ENCODE measurements at regions not wholly inside any gene's neighbourhood (a gene's known extent, or its start where the extent isn't known, plus 50 kb on each side); places are given as distances from the start of the nearest gene placed in this dataset.

GRCh38 chr9:19931098-19931890 is 142.5 kb upstream of the SLC24A2 start:
- Histone ChIP-seq H2BK120ac (replicated peaks; ENCODE audit: low read depth, low read length) (no peak overlapping the region), H3K79me2 (ENCODE audit: control insufficient read depth in 1 of 2, insufficient read depth in 2 of 2, low read length in 2 of 2) (no peaks in the 10 kb centered on the region), H2BK15ac (ENCODE audit: low read length) (no peak overlapping the region), H2BK12ac (ENCODE audit: low read depth, low read length) (no peak overlapping the region), H2AFZ (ENCODE audit: low read length) (no peak overlapping the region), H3K4me2 (ENCODE audit: insufficient read depth in 1 of 2, low read depth in 2 of 2, low read length in 2 of 2) (no peak overlapping the region), H4K20me1 (replicated peaks in 1 of 2; ENCODE audit: control insufficient read depth in 1 of 2, insufficient read depth in 2 of 2, low read length in 2 of 2) (no peaks in the 10 kb centered on the region), H3K18ac (ENCODE audit: extremely low read depth, low read length) (no peak overlapping the region), H3K79me1 (ENCODE audit: low read depth, low read length) (no peaks in the 10 kb centered on the region), H3K27ac (ENCODE audit: low read depth, low read length) (no peak overlapping the region), H2BK5ac (ENCODE audit: low read depth, low read length) (no peak overlapping the region), H3K23me2 (ENCODE audit: low read depth, low read length) (0 out of 2 replicates have a peak, but pooled peaks cover under 1% of the 10 kb centered on the region), H4K5ac (ENCODE audit: insufficient read length, low read depth, low read length) (no peak overlapping the region), H3K4me3 (ENCODE audit: extremely low read depth in 1 of 4, insufficient read depth in 2 of 4, low read depth in 3 of 4, low read length in 4 of 4) (no peak overlapping the region), H2BK20ac (ENCODE audit: low read length) (no peak overlapping the region), H3K23ac (ENCODE audit: insufficient read length) (no peak overlapping the region), H3K9me3 (ENCODE audit: insufficient read depth in 2 of 2, low read depth in 1 of 2, low read length in 1 of 2) (no peaks in the 10 kb centered on the region), H3K4me1 (replicated peaks in 1 of 4; ENCODE audit: control insufficient read depth in 3 of 4, insufficient read depth in 4 of 4, low read length in 3 of 4) (peaks cover 0 to 13% (median 4%) of the 10 kb centered on the region in 4 experiments; a peak in 6 of 7 replicates), H3K9ac (replicated peaks in 1 of 4; ENCODE audit: extremely low read depth in 1 of 4, low read depth in 3 of 4, low read length in 3 of 4) (no peak overlapping the region), H3K56ac (replicated peaks; ENCODE audit: insufficient read length, low read depth, low read length) (no peak overlapping the region), H3K27me3 (replicated peaks in 1 of 4; ENCODE audit: control insufficient read depth in 3 of 4, extremely low read depth in 1 of 4, insufficient read depth in 3 of 4, low read length in 3 of 4) (peaks cover 0 to 4% (median 2%) of the 10 kb centered on the region in 4 experiments; a peak in 4 of 7 replicates), H2AK5ac (ENCODE audit: low read depth, low read length) (no peak overlapping the region), H4K8ac (ENCODE audit: extremely low read depth, insufficient read depth, low read length) (no peak overlapping the region), H3K14ac (ENCODE audit: insufficient read length) (no peak overlapping the region), H3K36me3 (ENCODE audit: control insufficient read depth in 2 of 4, insufficient read depth in 4 of 4, low read length in 3 of 4) (no peaks in the 10 kb centered on the region), H4K91ac (replicated peaks; ENCODE audit: insufficient read length, low read length) (no peak overlapping the region), H3K4ac (replicated peaks; ENCODE audit: insufficient read length, low read depth, low read length) (no peak overlapping the region)
- ChIA-PET CTCF (ENCODE audit: partially characterized antibody) (interaction anchor here (1.1 to 1.6 kb wide), 3 partner anchors 23 to 466 kb away, joined by 3 read pairs; no protein-coding TSS in a partner anchor), POLR2A (ENCODE audit: partially characterized antibody) (no interaction called here)
- FAIRE-seq (no peak), DNase-seq (ENCODE audit: low read depth in 1 of 2, low spot score in 2 of 2) (no peak)
- no peak for TF ChIP-seq CHD1 (IDR thresholded peaks at IDR 0.05; ENCODE audit: low read depth, low read length)
- no peak for TF ChIP-seq POLR2A (IDR thresholded peaks at IDR 0.05; ENCODE audit: control extremely low read depth in 1 of 2, low read depth in 2 of 2, low read length in 2 of 2)
- no peak for TF ChIP-seq JUN (IDR thresholded peaks at IDR 0.05; ENCODE audit: low read depth, low read length)
- TF ChIP-seq SAP30 (IDR thresholded peaks at IDR 0.05; ENCODE audit: insufficient read depth, insufficient replicate concordance, low read length): no peak
- no peak for TF ChIP-seq EP300 (IDR thresholded peaks at IDR 0.05; ENCODE audit: borderline replicate concordance in 1 of 2, low read depth in 2 of 2, low read length in 2 of 2)
- no peak for TF ChIP-seq SIN3A (conservative IDR thresholded peaks at IDR 0.05 in 1 of 2, IDR thresholded peaks at IDR 0.05 in 1 of 2; ENCODE audit: low read depth in 1 of 2, low read length in 2 of 2)
- TF ChIP-seq CBX8 (IDR thresholded peaks at IDR 0.05; ENCODE audit: borderline replicate concordance, low read depth, low read length): no peak
- TF ChIP-seq USF2 (IDR thresholded peaks at IDR 0.05; ENCODE audit: low read length): no peak
- TF ChIP-seq JUND (IDR thresholded peaks at IDR 0.05; ENCODE audit: low read length): no peak
- no peak for TF ChIP-seq BACH1 (IDR thresholded peaks at IDR 0.05; ENCODE audit: low read length)
- no peak for TF ChIP-seq RAD21 (IDR thresholded peaks at IDR 0.05 in 1 of 2, conservative IDR thresholded peaks at IDR 0.05 in 1 of 2; ENCODE audit: low read depth in 2 of 2, low read length in 2 of 2)
- no peak for TF ChIP-seq PHF8 (conservative IDR thresholded peaks at IDR 0.05; ENCODE audit: low read depth, low read length)

Measured in H1 (cell line).